B cell (primary cell): ENCODE measurements at regions not wholly inside any gene's neighbourhood (a gene's known extent, or its start where the extent isn't known, plus 50 kb on each side); places are given as distances from the start of the nearest gene placed in this dataset.

ENCODE experiments used
- CTCF ChIP-seq: fragments of 200-600 bp; IDR thresholded peaks from one replicate; pipeline ENCODE4 v1.8.0; 2022; ENCODE audit warnings: antibody characterized with exemption, mild to moderate bottlenecking
- EZH2 ChIP-seq: IDR thresholded peaks from 2 replicates; pipeline ENCODE4 v1.6.1; 2012; ENCODE audit warnings: borderline replicate concordance, low read depth, mild to moderate bottlenecking, moderate library complexity, low read length; ENCODE audit not compliant: insufficient read depth, poor library complexity, severe bottlenecking

GRCh38 chrX:39556056-39556455 lies 541.7 kb downstream of the BCOR start:
- TF ChIP-seq CTCF (no peak), EZH2 (no peak)
